Keratinocyte (primary cell): ENCODE measurements at regions not wholly inside any gene's neighbourhood (a gene's known extent, or its start where the extent isn't known, plus 50 kb on each side); places are given as distances from the start of the nearest gene placed in this dataset.

ENCODE experiments used
- DNase-seq: peaks from one replicate; pipeline ENCODE4 v3.0.0-alpha.2; 2011; ENCODE audit warnings: low read depth, missing footprints, low spot score
- FAIRE-seq: peaks from 2 replicates; lab custom pipeline; 2011; peaks lifted over from hg19 to GRCh38; lab: Jason Lieb, UNC
- H2AFZ ChIP-seq: 2 replicates; pipeline ENCODE4 v1.6.0; 2012; ENCODE audit warnings: low read length, control low read depth, inconsistent platforms; ENCODE audit not compliant: control insufficient read depth
- H3K27ac ChIP-seq: 2 replicates; pipeline ENCODE4 v1.5.1; 2011; ENCODE audit warnings: low read length; ENCODE audit not compliant: control insufficient read depth, insufficient read depth
- H3K27me3 ChIP-seq: 3 replicates; pipeline ENCODE4 v1.6.0; 2011; ENCODE audit warnings: low read length; ENCODE audit not compliant: control insufficient read depth, insufficient read depth; ENCODE audit errors: extremely low read depth
- H3K36me3 ChIP-seq, 2 experiments: 2 replicates in 1 of 2; 3 replicates in 1 of 2; pipeline ENCODE4 v1.5.1; 2011; ENCODE audit warnings: low read length in 2 of 2, mild to moderate bottlenecking in 1 of 2; ENCODE audit not compliant: control insufficient read depth in 2 of 2, insufficient read depth in 2 of 2; ENCODE audit errors: extremely low read depth in 1 of 2
- H3K4me1 ChIP-seq: 3 replicates; pipeline ENCODE4 v1.5.1; 2011; ENCODE audit warnings: low read length; ENCODE audit not compliant: control insufficient read depth, insufficient read depth; ENCODE audit errors: extremely low read depth
- H3K4me2 ChIP-seq: 3 replicates; pipeline ENCODE4 v1.6.0; 2011; ENCODE audit warnings: low read depth, low read length; ENCODE audit not compliant: control insufficient read depth, insufficient read depth; ENCODE audit errors: extremely low read depth
- H3K4me3 ChIP-seq, 3 experiments: fragments of 200-600 bp in 1 of 3; sonication (generic) in 1 of 3; 2 replicates in 2 of 3; 3 replicates in 1 of 3; pipeline ENCODE4 v1.5.1; 2011 to 2016; ENCODE audit warnings: low read length in 3 of 3, mild to moderate bottlenecking in 3 of 3, control low read depth in 2 of 3, inconsistent platforms in 1 of 3, low read depth in 1 of 3, mixed read lengths in 1 of 3, mixed run types in 1 of 3, moderate library complexity in 1 of 3; ENCODE audit not compliant: control insufficient read depth in 2 of 3, insufficient read depth in 2 of 3; ENCODE audit errors: extremely low read depth in 1 of 3
- H3K79me2 ChIP-seq: 2 replicates; pipeline ENCODE4 v1.6.0; 2012; ENCODE audit warnings: low read length; ENCODE audit not compliant: control insufficient read depth, insufficient read depth
- H3K9ac ChIP-seq: 3 replicates; pipeline ENCODE4 v1.6.0; 2011; ENCODE audit warnings: low read length; ENCODE audit not compliant: control insufficient read depth, insufficient read depth; ENCODE audit errors: extremely low read depth
- H3K9me1 ChIP-seq: 3 replicates; pipeline ENCODE4 v1.6.0; 2011; ENCODE audit warnings: low read length; ENCODE audit not compliant: control insufficient read depth, insufficient read depth; ENCODE audit errors: extremely low read depth
- H3K9me3 ChIP-seq: 2 replicates; pipeline ENCODE4 v1.5.1; 2012; ENCODE audit warnings: low read depth, low read length; ENCODE audit not compliant: control insufficient read depth
- H4K20me1 ChIP-seq: 3 replicates; pipeline ENCODE4 v1.6.0; 2011; ENCODE audit warnings: low read length; ENCODE audit not compliant: control insufficient read depth, insufficient read depth; ENCODE audit errors: extremely low read depth
- CTCF ChIP-seq, 3 experiments: IDR thresholded peaks in 1 of 3; conservative IDR thresholded peaks in 1 of 3; optimal IDR thresholded peaks in 1 of 3; 2 replicates in 2 of 3; 3 replicates in 1 of 3; pipeline versions ENCODE3 to v1.5.1; 2011; ENCODE audit warnings: low read length in 3 of 3, mild to moderate bottlenecking in 3 of 3, moderate library complexity in 2 of 3, control low read depth in 1 of 3, inconsistent platforms in 1 of 3; ENCODE audit not compliant: insufficient read depth in 2 of 3; ENCODE audit errors: extremely low read depth in 1 of 3
- EZH2 ChIP-seq: IDR thresholded peaks from one replicate; pipeline ENCODE4 v1.6.1; 2012; ENCODE audit warnings: inconsistent platforms, mild to moderate bottlenecking, low read length, moderate library complexity
- dilution Hi-C: fragments of 300-500 bp; cut with MboI; formaldehyde crosslinking; loops from one replicate; pipeline ENCODE4 v1.7.0; 2020; ENCODE audit warnings: low sequenced_read_pairs; ENCODE audit not compliant: extremely low pct_ligation_motif_present

DNA sequence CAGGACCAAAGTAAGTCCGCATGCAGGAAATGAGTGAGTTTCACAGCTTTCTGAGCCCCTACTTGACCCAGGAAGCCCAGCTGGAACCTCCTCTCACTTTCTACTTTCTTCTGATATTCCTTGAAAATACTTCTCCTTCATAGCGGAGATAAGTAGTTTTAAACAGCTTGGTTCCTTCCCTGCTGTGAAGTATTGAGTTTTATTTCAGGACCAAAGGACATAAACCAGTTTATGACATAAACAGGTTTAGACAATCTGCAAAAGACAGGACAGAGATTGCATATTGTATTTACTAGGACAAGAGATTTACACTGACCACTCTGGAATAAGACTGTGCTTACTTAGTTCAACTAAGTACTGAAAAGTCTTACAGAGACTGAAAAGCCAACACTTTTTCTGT, 54.8 kb downstream of the PAGE2 start:
- Histone ChIP-seq H3K36me3 (no peaks in the 10 kb centered on the region), H3K9me1 (no peaks in the 10 kb centered on the region), H3K4me2 (no peak overlapping the region), H3K79me2 (no peaks in the 10 kb centered on the region), H3K4me1 (no peaks in the 10 kb centered on the region), H3K9ac (no peak overlapping the region), H3K4me3 (no peak overlapping the region), H4K20me1 (no peaks in the 10 kb centered on the region), H3K27me3 (no peaks in the 10 kb centered on the region), H3K27ac (no peak overlapping the region), H3K9me3 (no peaks in the 10 kb centered on the region), H2AFZ (no peak overlapping the region)
- TF ChIP-seq CTCF (optimal IDR thresholded peaks at IDR 0.05 in 1 of 3, IDR thresholded peaks at IDR 0.05 in 1 of 3, conservative IDR thresholded peaks at IDR 0.05 in 1 of 3; ENCODE audit: extremely low read depth in 1 of 3, insufficient read depth in 2 of 3, low read length in 3 of 3) (no peak), EZH2 (no peak)
- DNase-seq (no peak), FAIRE-seq (no peak)
- dilution Hi-C loops: no loop called here

- H3K4me3 ChIP-seq: no peak overlapping the region
- no peaks in the 10 kb centered on the region for H3K9me3 ChIP-seq
- H3K4me1 ChIP-seq: no peaks in the 10 kb centered on the region
- dilution Hi-C loops: no loop called here
- no peak overlapping the region for H3K27ac ChIP-seq
- no peak overlapping the region for H2AFZ ChIP-seq
- TF ChIP-seq CTCF (optimal IDR thresholded peaks at IDR 0.05 in 1 of 3, IDR thresholded peaks at IDR 0.05 in 1 of 3, conservative IDR thresholded peaks at IDR 0.05 in 1 of 3; ENCODE audit: extremely low read depth in 1 of 3, insufficient read depth in 2 of 3, low read length in 3 of 3) (no peak), EZH2 (no peak)
- DNase-seq (no peak), FAIRE-seq (no peak)
- H3K36me3 ChIP-seq: no peaks in the 10 kb centered on the region
- no peaks in the 10 kb centered on the region for H3K79me2 ChIP-seq
- H3K9me1 ChIP-seq: no peaks in the 10 kb centered on the region
- no peak overlapping the region for H3K4me2 ChIP-seq
- no peaks in the 10 kb centered on the region for H3K27me3 ChIP-seq
- H4K20me1 ChIP-seq: no peaks in the 10 kb centered on the region
- no peak overlapping the region for H3K9ac ChIP-seq
Measured at GRCh38 chrX:55144697-55145096, 55.9 kb downstream of the PAGE2 start.
